ENCODE measurements at regions not wholly inside any gene's neighbourhood (a gene's known extent, or its start where the extent isn't known, plus 50 kb on each side); places are given as distances from the start of the nearest gene placed in this dataset.
"Not testable (repeated sequence)": the region's sequence is repeated elsewhere in the genome, so short reads cannot be mapped to it uniquely, and the experiment has no call there.

- DNase-seq = no peak
Measured at GRCh38 chr7:46604241-46604661, 683.2 kb upstream of the IGFBP3 start.

DNA sequence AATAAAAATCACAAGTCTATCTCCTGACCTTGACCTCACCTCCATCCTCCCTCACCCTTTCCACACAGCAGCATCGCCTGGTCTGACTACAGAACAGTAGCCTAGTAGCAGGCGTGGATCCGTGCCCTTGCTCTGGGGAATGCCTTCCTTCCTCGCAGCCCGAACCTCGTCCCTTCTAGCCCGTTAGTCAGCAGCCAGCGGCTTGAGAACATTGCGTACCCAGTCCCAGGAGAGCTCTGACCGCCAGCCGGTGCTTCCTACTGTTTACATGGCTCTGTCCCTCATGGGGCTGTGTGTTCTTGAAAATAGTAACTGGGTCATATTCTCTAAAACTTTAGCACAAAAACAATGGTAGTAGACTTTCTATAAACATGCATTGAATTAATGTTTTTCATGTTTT, 682.7 kb upstream of the IGFBP3 start:
- DNase-seq = no peak

- DNase-seq = no peak
Measured at GRCh38 chr7:46603296-46603752, 682.3 kb upstream of the IGFBP3 start.

DNA sequence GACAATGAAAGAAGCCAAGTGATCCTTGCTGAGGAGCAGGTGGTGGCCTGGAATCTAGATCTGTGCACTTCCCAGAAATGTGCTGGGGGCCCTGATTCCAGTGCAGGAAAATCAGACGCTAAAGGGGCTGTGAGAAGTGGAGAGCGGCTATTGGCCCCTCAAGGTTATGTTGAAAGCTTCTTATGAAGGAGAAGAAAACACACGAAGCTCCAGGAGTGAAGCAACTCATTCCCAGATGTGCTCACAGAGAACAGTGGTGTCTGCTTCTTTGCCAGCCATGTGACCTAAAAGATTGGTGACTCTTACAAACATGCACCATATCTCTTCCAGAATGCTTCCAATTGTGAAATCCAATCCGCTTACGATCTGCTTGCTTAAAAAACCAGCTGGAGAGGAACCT, 679.3 kb upstream of the IGFBP3 start:
- DNase-seq = no peak

- not testable (repeated sequence) for DNase-seq
Measured at GRCh38 chr7:46594831-46595230, 673.8 kb upstream of the IGFBP3 start.

GRCh38 chr7:46590918-46591905, 670.1 kb upstream of the IGFBP3 start:
- not testable (repeated sequence) for DNase-seq

- no peak for DNase-seq
Measured at GRCh38 chr7:46589286-46589685, 668.2 kb upstream of the IGFBP3 start.

GRCh38 chr7:46586406-46586805, 665.3 kb upstream of the IGFBP3 start:
- no peak for DNase-seq

DNA sequence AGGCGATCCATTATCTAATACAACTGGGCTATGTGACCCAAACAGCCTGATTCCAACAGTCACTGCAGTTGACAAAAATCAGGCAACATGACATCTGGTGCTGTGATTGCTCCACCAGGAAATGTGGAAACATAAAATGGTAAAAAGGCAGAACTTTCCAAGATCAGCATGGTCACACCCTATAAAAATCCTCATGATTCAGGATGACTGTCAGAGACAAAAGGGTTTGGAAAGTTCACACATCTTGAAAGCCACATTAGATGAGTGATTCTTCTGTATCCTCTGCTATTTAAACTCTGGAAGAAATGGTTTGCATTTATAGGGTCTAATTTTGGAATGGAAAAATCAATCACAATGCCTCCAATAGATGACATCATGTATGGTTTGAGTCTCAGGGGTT, 662.6 kb upstream of the IGFBP3 start:
- no peak for DNase-seq

DNA sequence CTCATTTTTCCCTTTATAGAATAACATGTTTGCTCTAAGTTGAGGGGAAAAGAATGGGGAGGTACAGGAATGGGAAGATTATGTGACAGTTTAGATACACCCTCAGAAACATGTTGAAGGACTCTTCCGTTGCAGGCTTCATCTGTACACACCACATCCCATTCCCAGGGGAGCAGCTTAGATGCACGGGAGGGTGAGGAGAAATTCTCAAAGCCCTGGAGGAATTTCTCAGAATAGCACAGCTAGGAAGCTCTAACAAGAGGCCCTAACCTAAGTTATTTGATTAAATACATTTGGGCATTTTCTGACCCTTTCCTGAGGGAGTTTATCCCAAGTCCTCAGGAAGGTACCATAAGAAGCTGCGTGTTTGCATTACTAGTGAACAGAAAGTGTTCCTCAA, 660.2 kb upstream of the IGFBP3 start:
- no peak for DNase-seq

- DNase-seq = no peak
Measured at GRCh38 chr7:46580766-46581165, 659.7 kb upstream of the IGFBP3 start.

GRCh38 chr7:46577394-46577793, 656.3 kb upstream of the IGFBP3 start:
- no peak for DNase-seq

- DNase-seq = no peak
Measured at GRCh38 chr7:46576950-46577349, 655.9 kb upstream of the IGFBP3 start.

DNA sequence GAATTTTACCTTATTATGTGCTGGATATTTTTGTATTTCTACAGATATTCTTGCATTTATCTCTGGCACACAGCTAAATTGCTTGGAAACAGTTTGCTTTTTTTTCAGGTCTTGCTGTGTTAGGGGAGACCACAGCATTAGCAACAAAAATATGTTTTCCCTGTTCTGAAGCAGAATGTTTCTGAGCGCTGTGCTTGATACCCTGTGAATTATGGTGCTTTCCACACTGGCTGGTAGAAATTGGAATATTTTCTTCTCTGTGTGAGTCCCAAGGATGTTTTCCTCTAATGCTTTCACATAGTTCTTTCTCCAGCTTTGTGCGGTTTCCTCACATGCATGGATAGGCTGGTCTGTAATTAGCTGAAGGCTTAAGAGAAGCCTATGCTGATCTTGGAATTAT, 651.6 kb upstream of the IGFBP3 start:
- no peak for DNase-seq

DNA sequence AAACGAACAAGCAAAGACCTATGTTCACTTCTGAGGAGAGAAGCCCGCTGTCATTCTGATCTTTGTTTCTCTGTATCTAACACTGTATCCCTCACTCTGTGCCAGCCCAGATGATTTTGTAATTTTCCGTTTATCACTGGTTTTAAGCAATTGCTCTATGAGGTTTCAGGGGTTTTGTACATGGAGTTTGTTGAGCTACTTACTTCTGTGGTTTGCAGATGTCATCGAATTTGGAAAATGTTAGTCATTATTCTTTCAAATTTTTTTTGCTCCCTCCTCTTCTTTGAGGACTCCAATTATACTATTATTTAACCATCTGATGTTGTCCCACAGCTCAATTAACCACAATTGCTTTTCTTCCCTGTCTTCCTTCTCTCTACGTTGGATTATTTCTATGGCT, 650.9 kb upstream of the IGFBP3 start:
- DNase-seq = no peak

GRCh38 chr7:46569133-46569465, 648.0 kb upstream of the IGFBP3 start:
- DNase-seq = no peak

GRCh38 chr7:46568420-46569132, 647.5 kb upstream of the IGFBP3 start:
- no peak for DNase-seq

DNA sequence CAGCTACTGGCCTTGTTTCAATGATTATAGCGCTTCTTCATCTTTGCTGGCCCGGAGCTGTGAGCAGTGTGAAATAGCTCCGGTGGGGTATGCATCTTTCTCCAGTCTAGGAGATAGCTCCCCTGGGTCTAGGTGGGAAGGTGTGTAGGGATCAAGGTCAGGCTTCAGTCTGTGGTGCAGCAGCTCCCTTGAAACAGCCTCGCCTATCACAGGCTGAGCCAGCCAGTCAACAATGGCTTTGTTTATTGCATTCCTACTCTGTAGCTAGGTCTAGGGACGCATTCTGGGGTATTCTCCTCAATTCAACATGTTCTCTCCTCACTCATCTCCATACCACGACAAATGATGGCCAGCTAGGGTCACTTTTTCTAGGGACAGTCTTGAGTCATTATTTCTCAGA, 646.8 kb upstream of the IGFBP3 start:
- DNase-seq = no peak

DNA sequence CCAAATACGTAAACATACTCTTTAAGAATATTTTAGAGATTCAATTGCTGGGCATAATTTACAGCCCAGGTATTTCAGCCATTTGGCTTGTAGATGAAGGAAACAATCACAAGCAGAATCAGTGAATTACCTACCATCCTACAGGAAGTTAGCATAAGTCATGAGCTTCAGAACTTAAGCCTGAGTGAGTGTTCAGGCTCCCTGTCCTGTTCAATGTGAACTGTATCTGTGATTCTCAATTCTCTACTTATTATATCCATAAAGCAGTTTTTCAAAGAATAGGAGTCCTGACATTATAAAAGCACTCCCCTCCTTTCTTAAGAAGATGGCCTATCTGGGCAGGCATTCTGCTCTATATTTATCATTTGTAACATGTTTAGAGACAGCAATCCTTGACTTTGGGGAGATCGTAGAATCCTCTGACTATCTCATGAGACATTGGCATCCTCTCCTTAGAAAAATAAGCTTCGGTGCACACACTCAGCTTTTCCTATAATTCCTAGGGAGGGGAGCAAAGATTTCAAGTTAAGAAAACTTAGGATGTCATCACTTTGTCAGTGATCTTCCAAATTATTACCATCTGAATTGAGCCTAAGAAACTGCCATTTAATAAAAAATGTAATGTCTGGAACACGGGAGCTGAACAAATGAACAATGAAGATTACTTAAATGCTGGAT, 645.2 kb upstream of the IGFBP3 start:
- no peak for DNase-seq

DNA sequence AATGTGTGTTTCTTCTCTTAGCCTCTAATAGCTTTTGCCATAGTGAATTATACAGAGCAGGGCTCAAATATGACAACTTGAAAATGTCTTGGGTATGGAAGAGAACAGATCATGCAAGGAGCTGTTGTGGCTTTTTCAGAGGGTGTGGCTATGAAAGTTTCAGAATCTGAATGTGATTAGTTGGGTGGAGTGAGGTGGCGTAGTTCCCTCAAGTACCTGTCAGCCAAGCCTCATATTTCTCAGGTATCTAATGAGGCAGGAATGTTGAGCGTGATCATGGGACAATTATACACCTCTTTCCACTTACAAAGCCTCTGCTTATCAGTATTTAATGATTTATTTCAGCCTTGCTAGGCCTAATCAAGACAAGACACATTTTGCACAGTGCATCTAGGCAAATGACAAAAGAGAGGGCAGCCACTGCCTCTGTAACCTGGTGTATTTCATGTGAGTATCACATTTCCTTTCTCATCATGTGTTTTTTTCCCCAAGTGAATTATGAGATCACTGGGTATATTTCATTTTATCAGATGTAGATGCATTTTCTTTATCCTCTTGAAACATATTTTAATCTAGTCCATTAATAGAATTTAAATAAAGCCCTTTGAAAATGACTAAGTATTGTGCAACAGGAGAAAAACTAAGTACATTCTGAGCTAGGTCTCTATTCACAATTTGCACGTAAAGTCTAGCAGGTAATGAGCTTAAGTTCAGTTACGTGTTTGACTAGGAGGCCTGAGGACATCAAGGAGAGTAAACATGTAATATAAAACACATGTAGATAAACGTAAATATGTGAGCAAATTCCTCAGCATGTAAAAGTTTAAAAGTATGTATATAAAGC, 644.4 kb upstream of the IGFBP3 start:
- DNase-seq = no peak

DNA sequence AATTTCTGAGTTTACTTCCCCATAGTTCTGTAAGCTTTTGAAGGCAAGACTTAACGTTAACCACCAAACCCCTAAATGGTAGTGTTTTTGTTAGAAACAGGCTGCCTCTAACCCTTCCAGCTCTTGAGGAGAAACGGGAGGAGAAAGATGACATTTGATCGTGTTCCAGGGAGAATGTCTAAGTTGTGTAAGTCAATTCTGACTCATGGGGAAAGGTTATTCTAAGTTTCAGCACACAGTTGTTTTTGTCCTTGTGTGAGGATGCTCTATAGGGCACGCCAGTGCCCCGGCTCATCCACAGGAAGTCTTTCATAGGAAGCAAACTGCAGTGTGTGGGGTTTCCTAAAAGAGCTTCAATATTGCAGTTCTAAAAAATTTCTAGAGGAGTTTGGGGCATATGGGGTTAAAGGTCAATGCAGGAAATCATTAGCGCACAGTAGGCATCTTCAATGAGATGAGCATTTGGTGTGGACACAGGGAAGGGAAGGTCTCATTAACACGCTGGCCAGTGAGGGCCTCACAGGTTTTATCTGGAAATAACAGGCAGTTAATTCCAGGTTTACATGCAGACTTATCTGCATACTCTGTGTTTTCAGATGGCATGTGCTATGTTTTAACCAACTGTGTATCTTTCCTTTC, 638.2 kb upstream of the IGFBP3 start:
- DNase-seq = no peak
